Neural cell (in vitro differentiated cells): ENCODE measurements at regions not wholly inside any gene's neighbourhood (a gene's known extent, or its start where the extent isn't known, plus 50 kb on each side); places are given as distances from the start of the nearest gene placed in this dataset.
"Not testable (repeated sequence)": the region's sequence is repeated elsewhere in the genome, so short reads cannot be mapped to it uniquely, and the experiment has no call there.

Experiments
- H2AFZ ChIP-seq: fragments of 200-600, 300-800 bp; sonication (generic), shearing (Covaris generic); 2 replicates; pipeline ENCODE4 v1.6.0; 2014; ENCODE audit warnings: low read depth, mild to moderate bottlenecking, antibody characterized with exemption, low read length, moderate library complexity
- H3F3A ChIP-seq: fragments of 200-600 bp; shearing (Covaris generic); 2 replicates; pipeline ENCODE4 v1.6.1; 2016; ENCODE audit warnings: mild to moderate bottlenecking, moderate library complexity, mixed read lengths, antibody characterized with exemption, low read length; ENCODE audit not compliant: insufficient read depth, poor library complexity, severe bottlenecking
- H3K27ac ChIP-seq: fragments of 200-600, 300-800 bp; sonication (generic), shearing (Covaris generic); 2 replicates; pipeline ENCODE4 v1.5.1; 2014; ENCODE audit warnings: mild to moderate bottlenecking, low read length, moderate library complexity
- H3K27me3 ChIP-seq: fragments of 300-800, 200-600 bp; sonication (generic), shearing (Covaris generic); 2 replicates; pipeline ENCODE4 v1.6.0; 2014; ENCODE audit warnings: mild to moderate bottlenecking, low read depth, low read length, moderate library complexity; ENCODE audit not compliant: insufficient read depth
- H3K36me3 ChIP-seq: fragments of 300-800, 200-600 bp; sonication (generic), shearing (Covaris generic); 2 replicates; pipeline ENCODE4 v1.5.1; 2014; ENCODE audit warnings: mild to moderate bottlenecking, antibody characterized with exemption, low read length, moderate library complexity; ENCODE audit not compliant: insufficient read depth
- H3K4me2 ChIP-seq: fragments of 300-800, 200-600 bp; sonication (generic), shearing (Covaris generic); 2 replicates; pipeline ENCODE4 v1.6.0; 2014; ENCODE audit warnings: mild to moderate bottlenecking, low read length
- H3K4me3 ChIP-seq: fragments of 300-800, 200-600 bp; sonication (generic), shearing (Covaris generic); 2 replicates; pipeline ENCODE4 v1.5.1; 2014; ENCODE audit warnings: mild to moderate bottlenecking, low read length, moderate library complexity
- H3K79me2 ChIP-seq: fragments of 200-600 bp; shearing (Covaris generic); replicated peaks from 2 replicates; pipeline ENCODE4 v1.6.0; 2014; ENCODE audit warnings: mild to moderate bottlenecking, low read length, moderate library complexity; ENCODE audit not compliant: insufficient read depth
- H3K9ac ChIP-seq: fragments of 300-800, 200-600 bp; sonication (generic), shearing (Covaris generic); 2 replicates; pipeline ENCODE4 v1.6.1; 2016; ENCODE audit warnings: mild to moderate bottlenecking, low read length, mixed read lengths
- H3K9me2 ChIP-seq: fragments of 200-600 bp; shearing (Covaris generic); 2 replicates; pipeline ENCODE4 v1.6.1; 2016; ENCODE audit warnings: mild to moderate bottlenecking, low read length, mixed read lengths; ENCODE audit not compliant: insufficient read depth
- H3K9me3 ChIP-seq: fragments of 200-600, 300-800 bp; sonication (generic), shearing (Covaris generic); 2 replicates; pipeline ENCODE4 v1.6.1; 2016; ENCODE audit warnings: mild to moderate bottlenecking, mixed run types, low read length, moderate library complexity, mixed read lengths
- H4K20me1 ChIP-seq: fragments of 200-600 bp; shearing (Covaris generic); 2 replicates; pipeline ENCODE4 v1.6.1; 2016; ENCODE audit warnings: mild to moderate bottlenecking, mixed run types; ENCODE audit not compliant: insufficient read depth
- EP300 ChIP-seq: fragments of 450-650 bp; conservative IDR thresholded peaks from 2 replicates; pipeline ENCODE4 v1.6.1; 2014; ENCODE audit warnings: antibody characterized with exemption, mild to moderate bottlenecking, moderate library complexity; ENCODE audit not compliant: poor library complexity, severe bottlenecking
- EZH2 ChIP-seq: fragments of 200-600, 300-800 bp; shearing (Covaris generic), sonication (generic); IDR thresholded peaks from 2 replicates; pipeline ENCODE4 v1.6.1; 2014; ENCODE audit warnings: antibody characterized with exemption, low read length, borderline replicate concordance, mild to moderate bottlenecking; ENCODE audit not compliant: insufficient read depth, poor library complexity, severe bottlenecking
- MXI1 ChIP-seq: fragments of 450-650 bp; conservative IDR thresholded peaks from 2 replicates; pipeline ENCODE4 v1.6.1; 2014; ENCODE audit warnings: antibody characterized with exemption, mild to moderate bottlenecking; ENCODE audit not compliant: poor library complexity, severe bottlenecking
- POLR2AphosphoS5 ChIP-seq: IDR thresholded peaks from 2 replicates; pipeline ENCODE4 v1.6.1; 2012
- RAD21 ChIP-seq: fragments of 450-650 bp; conservative IDR thresholded peaks from 2 replicates; pipeline ENCODE4 v1.6.1; 2014; ENCODE audit warnings: antibody characterized with exemption, mild to moderate bottlenecking, moderate library complexity
- SMC3 ChIP-seq: fragments of 450-650 bp; conservative IDR thresholded peaks from 2 replicates; pipeline ENCODE4 v1.6.1; 2014; ENCODE audit warnings: antibody characterized with exemption, mild to moderate bottlenecking, moderate library complexity; ENCODE audit not compliant: poor library complexity
- TAF1 ChIP-seq: IDR thresholded peaks from 2 replicates; pipeline ENCODE4 v1.6.1; 2012; ENCODE audit warnings: low read depth
- TF ChIP-seq, protein P1 (sequence below): IDR thresholded peaks from 2 replicates; pipeline ENCODE4 v1.6.1; 2012; ENCODE audit warnings: borderline replicate concordance
- TF ChIP-seq, protein P2 (sequence below): fragments of 450-650 bp; IDR thresholded peaks from 2 replicates; pipeline ENCODE4 v1.5.1; 2014; ENCODE audit warnings: antibody characterized with exemption, mild to moderate bottlenecking, moderate library complexity; ENCODE audit not compliant: poor library complexity, severe bottlenecking

DNA sequence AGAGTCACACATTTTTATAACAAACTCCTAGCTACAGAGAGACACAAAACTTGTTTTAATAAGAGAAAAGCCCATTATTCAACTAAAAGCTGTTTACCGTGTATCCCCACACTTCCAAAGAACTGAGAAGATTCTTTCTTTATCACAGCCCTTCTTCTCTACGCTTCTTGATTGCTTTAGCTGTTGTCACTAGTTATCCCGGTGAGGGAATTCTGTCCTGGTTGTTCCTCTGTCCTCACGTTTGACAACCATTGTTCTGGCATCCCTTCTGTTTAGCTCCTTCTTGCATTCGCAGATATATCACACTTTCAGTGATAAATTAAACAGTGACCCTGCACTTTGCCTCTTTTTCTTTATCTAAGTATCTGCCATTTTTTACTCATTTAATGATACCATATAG, 1035.1 kb upstream of the PCDH20 start:
- TF ChIP-seq EP300 = no peak
- TF ChIP-seq POLR2AphosphoS5 = no peak
- TF ChIP-seq EZH2 = no peak
- TF ChIP-seq SMC3 = no peak
- no peak for TF ChIP-seq MXI1
- Histone ChIP-seq H3K36me3 (no peaks in the 10 kb centered on the region), H3K27me3 (no peaks in the 10 kb centered on the region), H3K9me2 (no peaks in the 10 kb centered on the region), H3K4me2 (no peak overlapping the region), H3K4me3 (no peak overlapping the region), H3K9ac (no peak overlapping the region), H3K27ac (no peak overlapping the region), H3K79me2 (no peaks in the 10 kb centered on the region), H4K20me1 (no peaks in the 10 kb centered on the region), H3F3A (no peaks in the 10 kb centered on the region), H3K9me3 (no peaks in the 10 kb centered on the region), H2AFZ (no peak overlapping the region)

DNA sequence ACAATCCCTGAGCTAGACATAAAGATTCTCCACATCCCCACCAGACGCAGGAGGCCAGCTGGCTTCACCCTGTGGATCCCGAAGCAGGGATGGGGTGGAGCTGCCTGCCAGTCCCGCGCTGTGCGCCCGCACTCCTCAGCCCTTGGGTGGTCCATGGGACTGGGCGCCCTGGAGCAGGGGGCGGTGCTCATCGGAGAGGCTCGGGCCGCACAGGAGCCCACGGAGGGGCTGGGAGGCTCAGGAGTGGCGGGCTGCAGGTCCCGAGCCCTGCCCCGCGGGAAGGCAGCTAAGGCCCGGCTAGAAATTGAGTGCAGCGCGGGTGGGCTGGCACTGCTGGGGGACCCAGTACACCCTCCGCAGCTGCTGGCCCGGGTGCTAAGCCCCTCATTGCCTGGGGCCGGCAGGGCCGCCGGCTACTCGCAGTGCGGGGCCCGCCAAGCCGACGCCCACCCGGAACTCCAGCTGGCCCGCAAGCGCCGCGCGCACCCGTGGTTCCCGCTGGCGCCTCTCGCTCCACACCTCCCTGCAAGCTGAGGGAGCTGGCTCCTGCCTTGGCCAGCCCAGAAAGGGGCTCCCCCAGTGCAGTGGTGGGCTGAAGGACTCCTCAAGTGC, 1032.2 kb upstream of the PCDH20 start:
- H3K27ac ChIP-seq, H3K9ac ChIP-seq, H3K27me3 ChIP-seq, H3K9me3 ChIP-seq, H3K79me2 ChIP-seq, H3K9me2 ChIP-seq, H3K4me3 ChIP-seq, H2AFZ ChIP-seq, H4K20me1 ChIP-seq, H3F3A ChIP-seq, H3K4me2 ChIP-seq, H3K36me3 ChIP-seq: not testable (repeated sequence)

DNA sequence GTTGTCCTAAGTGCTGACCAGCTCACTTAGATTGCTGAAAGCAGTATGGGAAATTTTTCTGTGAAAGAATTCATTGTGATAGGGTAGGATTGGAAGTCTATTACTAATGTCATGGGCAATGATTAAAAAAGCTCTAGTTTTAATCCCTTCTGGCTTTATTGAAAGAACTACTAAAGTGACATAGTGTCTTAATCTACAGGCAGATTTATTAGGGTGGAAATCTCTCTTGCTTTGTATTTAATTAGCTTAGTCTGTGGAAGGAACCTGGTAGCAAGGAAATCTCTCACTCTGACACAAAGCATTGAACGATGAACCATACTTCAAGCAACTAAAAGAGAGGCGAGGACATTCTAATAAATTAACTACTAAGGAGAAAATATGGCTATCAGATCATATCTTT, 1029.2 kb upstream of the PCDH20 start:
- no peaks in the 10 kb centered on the region for H3F3A ChIP-seq
- H3K36me3 ChIP-seq = no peaks in the 10 kb centered on the region
- H2AFZ ChIP-seq = no peak overlapping the region
- H3K79me2 ChIP-seq = no peaks in the 10 kb centered on the region
- H3K9me2 ChIP-seq = no peaks in the 10 kb centered on the region
- no peaks in the 10 kb centered on the region for H3K9me3 ChIP-seq
- H3K27me3 ChIP-seq = no peaks in the 10 kb centered on the region
- TF ChIP-seq EZH2 (no peak), TAF1 (no peak), RAD21 (no peak), MXI1 (no peak), SMC3 (no peak), POLR2AphosphoS5 (no peak), EP300 (no peak)
- TF ChIP-seq, protein P1, sequence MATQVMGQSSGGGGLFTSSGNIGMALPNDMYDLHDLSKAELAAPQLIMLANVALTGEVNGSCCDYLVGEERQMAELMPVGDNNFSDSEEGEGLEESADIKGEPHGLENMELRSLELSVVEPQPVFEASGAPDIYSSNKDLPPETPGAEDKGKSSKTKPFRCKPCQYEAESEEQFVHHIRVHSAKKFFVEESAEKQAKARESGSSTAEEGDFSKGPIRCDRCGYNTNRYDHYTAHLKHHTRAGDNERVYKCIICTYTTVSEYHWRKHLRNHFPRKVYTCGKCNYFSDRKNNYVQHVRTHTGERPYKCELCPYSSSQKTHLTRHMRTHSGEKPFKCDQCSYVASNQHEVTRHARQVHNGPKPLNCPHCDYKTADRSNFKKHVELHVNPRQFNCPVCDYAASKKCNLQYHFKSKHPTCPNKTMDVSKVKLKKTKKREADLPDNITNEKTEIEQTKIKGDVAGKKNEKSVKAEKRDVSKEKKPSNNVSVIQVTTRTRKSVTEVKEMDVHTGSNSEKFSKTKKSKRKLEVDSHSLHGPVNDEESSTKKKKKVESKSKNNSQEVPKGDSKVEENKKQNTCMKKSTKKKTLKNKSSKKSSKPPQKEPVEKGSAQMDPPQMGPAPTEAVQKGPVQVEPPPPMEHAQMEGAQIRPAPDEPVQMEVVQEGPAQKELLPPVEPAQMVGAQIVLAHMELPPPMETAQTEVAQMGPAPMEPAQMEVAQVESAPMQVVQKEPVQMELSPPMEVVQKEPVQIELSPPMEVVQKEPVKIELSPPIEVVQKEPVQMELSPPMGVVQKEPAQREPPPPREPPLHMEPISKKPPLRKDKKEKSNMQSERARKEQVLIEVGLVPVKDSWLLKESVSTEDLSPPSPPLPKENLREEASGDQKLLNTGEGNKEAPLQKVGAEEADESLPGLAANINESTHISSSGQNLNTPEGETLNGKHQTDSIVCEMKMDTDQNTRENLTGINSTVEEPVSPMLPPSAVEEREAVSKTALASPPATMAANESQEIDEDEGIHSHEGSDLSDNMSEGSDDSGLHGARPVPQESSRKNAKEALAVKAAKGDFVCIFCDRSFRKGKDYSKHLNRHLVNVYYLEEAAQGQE = no peak
- TF ChIP-seq, protein P2, sequence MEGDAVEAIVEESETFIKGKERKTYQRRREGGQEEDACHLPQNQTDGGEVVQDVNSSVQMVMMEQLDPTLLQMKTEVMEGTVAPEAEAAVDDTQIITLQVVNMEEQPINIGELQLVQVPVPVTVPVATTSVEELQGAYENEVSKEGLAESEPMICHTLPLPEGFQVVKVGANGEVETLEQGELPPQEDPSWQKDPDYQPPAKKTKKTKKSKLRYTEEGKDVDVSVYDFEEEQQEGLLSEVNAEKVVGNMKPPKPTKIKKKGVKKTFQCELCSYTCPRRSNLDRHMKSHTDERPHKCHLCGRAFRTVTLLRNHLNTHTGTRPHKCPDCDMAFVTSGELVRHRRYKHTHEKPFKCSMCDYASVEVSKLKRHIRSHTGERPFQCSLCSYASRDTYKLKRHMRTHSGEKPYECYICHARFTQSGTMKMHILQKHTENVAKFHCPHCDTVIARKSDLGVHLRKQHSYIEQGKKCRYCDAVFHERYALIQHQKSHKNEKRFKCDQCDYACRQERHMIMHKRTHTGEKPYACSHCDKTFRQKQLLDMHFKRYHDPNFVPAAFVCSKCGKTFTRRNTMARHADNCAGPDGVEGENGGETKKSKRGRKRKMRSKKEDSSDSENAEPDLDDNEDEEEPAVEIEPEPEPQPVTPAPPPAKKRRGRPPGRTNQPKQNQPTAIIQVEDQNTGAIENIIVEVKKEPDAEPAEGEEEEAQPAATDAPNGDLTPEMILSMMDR = no peak
- no peak overlapping the region for H3K9ac ChIP-seq
- H3K4me3 ChIP-seq = no peak overlapping the region
- H4K20me1 ChIP-seq = no peaks in the 10 kb centered on the region
- no peak overlapping the region for H3K27ac ChIP-seq
- no peak overlapping the region for H3K4me2 ChIP-seq
